ENCODE measurements at regions not wholly inside any gene's neighbourhood (a gene's known extent, or its start where the extent isn't known, plus 50 kb on each side); places are given as distances from the start of the nearest gene placed in this dataset.

DNA sequence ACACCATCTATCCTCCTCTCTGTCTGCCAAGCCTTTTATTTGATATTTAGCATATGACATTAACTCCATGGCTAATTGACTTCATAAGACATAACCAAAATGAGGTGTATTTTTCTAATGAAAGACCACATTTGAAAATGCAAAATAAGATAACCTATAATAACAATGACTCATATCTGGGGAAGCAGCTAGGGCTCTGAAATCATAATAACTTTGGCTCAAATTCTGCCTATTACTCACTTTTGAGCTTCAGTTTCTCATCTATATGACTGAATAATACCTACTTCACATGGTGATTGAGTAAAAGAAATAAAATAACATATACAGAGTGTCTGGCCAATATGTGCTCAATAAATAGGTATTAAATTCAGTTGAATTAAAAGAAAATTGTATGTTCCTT lies 1419.8 kb upstream of the TENM4 start:
- CTCF ChIA-PET (ENCODE audit: partially characterized antibody) = interaction anchor here (1.2 to 1.6 kb wide), 2 partner anchors 16 to 26 kb away, joined by 4 to 6 read pairs; no protein-coding TSS in a partner anchor
- Histone ChIP-seq H3K9ac (replicated peaks in 1 of 4; ENCODE audit: extremely low read depth in 1 of 4, low read depth in 3 of 4, low read length in 3 of 4) (no peak overlapping the region), H3K23me2 (ENCODE audit: low read depth, low read length) (no peaks in the 10 kb centered on the region), H4K20me1 (replicated peaks in 1 of 2; ENCODE audit: control insufficient read depth in 1 of 2, insufficient read depth in 2 of 2, low read length in 2 of 2) (no peaks in the 10 kb centered on the region), H2BK20ac (ENCODE audit: low read length) (no peak overlapping the region), H3K4me3 (ENCODE audit: extremely low read depth in 1 of 4, insufficient read depth in 2 of 4, low read depth in 3 of 4, low read length in 4 of 4) (no peak overlapping the region), H3K36me3 (ENCODE audit: control insufficient read depth in 2 of 4, insufficient read depth in 4 of 4, low read length in 3 of 4) (no peaks in the 10 kb centered on the region), H3K4me2 (ENCODE audit: insufficient read depth in 1 of 2, low read depth in 2 of 2, low read length in 2 of 2) (no peak overlapping the region), H2BK12ac (ENCODE audit: low read depth, low read length) (no peak overlapping the region), H3K27me3 (replicated peaks in 1 of 4; ENCODE audit: control insufficient read depth in 3 of 4, extremely low read depth in 1 of 4, insufficient read depth in 3 of 4, low read length in 3 of 4) (no peaks in the 10 kb centered on the region), H3K79me2 (ENCODE audit: control insufficient read depth in 1 of 2, insufficient read depth in 2 of 2, low read length in 2 of 2) (no peaks in the 10 kb centered on the region), H3K14ac (ENCODE audit: insufficient read length) (no peak overlapping the region), H3K9me3 (ENCODE audit: insufficient read depth in 2 of 2, low read depth in 1 of 2, low read length in 1 of 2) (no peaks in the 10 kb centered on the region; a peak in 1 of 4 replicates), H3K23ac (ENCODE audit: insufficient read length) (no peak overlapping the region), H4K5ac (ENCODE audit: insufficient read length, low read depth, low read length) (no peak overlapping the region), H2AK5ac (ENCODE audit: low read depth, low read length) (no peak overlapping the region), H3K56ac (replicated peaks; ENCODE audit: insufficient read length, low read depth, low read length) (no peak overlapping the region), H2BK120ac (replicated peaks; ENCODE audit: low read depth, low read length) (no peak overlapping the region), H3K4ac (replicated peaks; ENCODE audit: insufficient read length, low read depth, low read length) (no peak overlapping the region), H3K4me1 (replicated peaks in 1 of 4; ENCODE audit: control insufficient read depth in 3 of 4, insufficient read depth in 4 of 4, low read length in 3 of 4) (no peaks in the 10 kb centered on the region), H3K18ac (ENCODE audit: extremely low read depth, low read length) (no peak overlapping the region), H2BK15ac (ENCODE audit: low read length) (no peak overlapping the region), H3K27ac (ENCODE audit: low read depth, low read length) (no peak overlapping the region), H4K91ac (replicated peaks; ENCODE audit: insufficient read length, low read length) (no peak overlapping the region), H4K8ac (ENCODE audit: extremely low read depth, insufficient read depth, low read length) (no peak overlapping the region), H2BK5ac (ENCODE audit: low read depth, low read length) (no peak overlapping the region), H3K79me1 (ENCODE audit: low read depth, low read length) (no peaks in the 10 kb centered on the region), H2AFZ (ENCODE audit: low read length) (no peak overlapping the region)
- POLR2A ChIA-PET (ENCODE audit: partially characterized antibody) = no interaction called here
- FAIRE-seq = no peak
- DNase-seq (ENCODE audit: low read depth in 1 of 2, low spot score in 2 of 2) = no peak
- TF ChIP-seq SP2 (IDR thresholded peaks at IDR 0.05; ENCODE audit: low read length) (no peak), CBX5 (IDR thresholded peaks at IDR 0.05; ENCODE audit: low read depth, low read length) (no peak), SIN3A (conservative IDR thresholded peaks at IDR 0.05 in 1 of 2, IDR thresholded peaks at IDR 0.05 in 1 of 2; ENCODE audit: low read depth in 1 of 2, low read length in 2 of 2) (no peak), POLR2A (IDR thresholded peaks at IDR 0.05; ENCODE audit: control extremely low read depth in 1 of 2, low read depth in 2 of 2, low read length in 2 of 2) (no peak), TAF1 (IDR thresholded peaks at IDR 0.05; ENCODE audit: low read depth, low read length) (no peak), RAD21 (IDR thresholded peaks at IDR 0.05 in 1 of 2, conservative IDR thresholded peaks at IDR 0.05 in 1 of 2; ENCODE audit: low read depth in 2 of 2, low read length in 2 of 2) (no peak), BCL11A (IDR thresholded peaks at IDR 0.05; ENCODE audit: low read depth in 2 of 2, low read length in 2 of 2) (no peak), EP300 (IDR thresholded peaks at IDR 0.05; ENCODE audit: borderline replicate concordance in 1 of 2, low read depth in 2 of 2, low read length in 2 of 2) (no peak), RNF2 (IDR thresholded peaks at IDR 0.05; ENCODE audit: borderline replicate concordance, low read depth, low read length, missing control alignments, poor library complexity, severe bottlenecking) (no peak), MAX (IDR thresholded peaks at IDR 0.05) (no peak), GTF2F1 (IDR thresholded peaks at IDR 0.05; ENCODE audit: borderline replicate concordance, low read depth, low read length) (no peak), HDAC2 (IDR thresholded peaks at IDR 0.05; ENCODE audit: borderline replicate concordance in 1 of 2, low read depth in 2 of 2, low read length in 2 of 2) (no peak)

Measured in H1 (cell line).